EH (cell line): ENCODE measurements at regions not wholly inside any gene's neighbourhood (a gene's known extent, or its start where the extent isn't known, plus 50 kb on each side); places are given as distances from the start of the nearest gene placed in this dataset.
"Not testable (repeated sequence)": the region's sequence is repeated elsewhere in the genome, so short reads cannot be mapped to it uniquely, and the experiment has no call there.

Experiments used
- DNase-seq: peaks from one replicate; pipeline ENCODE4 v3.0.0-alpha.2; 2015; ENCODE audit warnings: low read depth

DNA sequence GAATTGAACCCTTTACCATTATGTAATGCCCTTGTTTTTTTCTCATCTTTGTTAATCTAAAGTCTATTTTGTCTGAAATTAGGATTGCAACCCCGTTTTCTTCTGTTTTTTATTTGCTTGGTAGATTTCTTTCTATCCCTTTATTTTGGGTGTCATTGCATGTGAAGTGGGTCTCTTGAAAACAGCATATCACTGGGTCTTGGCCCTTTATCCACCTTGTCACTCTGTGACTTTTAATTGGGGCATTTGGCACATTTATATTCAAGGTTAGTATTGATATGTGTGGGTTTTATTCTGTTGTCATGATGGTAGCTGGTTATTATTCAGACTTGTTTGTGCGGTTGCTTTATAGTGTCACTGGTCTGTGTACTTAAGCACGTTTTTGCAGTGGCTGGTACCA lies 117.4 kb upstream of the MARCHF11 start:
- DNase-seq = no peak

DNA sequence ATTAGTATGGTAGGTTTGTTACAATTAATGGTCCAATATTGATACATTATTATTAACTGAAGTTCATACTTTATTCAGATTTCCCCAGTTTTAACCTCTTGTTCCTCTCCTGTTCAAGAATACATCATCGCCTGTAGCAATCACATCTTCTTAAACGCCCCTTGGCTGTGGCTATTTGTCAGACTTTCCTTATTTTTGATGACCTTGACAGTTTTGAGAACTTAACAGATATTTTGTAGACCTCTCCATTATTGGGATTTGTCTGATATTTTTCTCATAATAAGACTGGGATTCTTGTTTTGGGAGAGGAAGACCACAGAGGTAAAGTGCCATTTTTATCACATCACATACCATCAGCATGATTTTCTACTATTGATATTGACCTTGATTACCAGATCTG lies 112.3 kb upstream of the MARCHF11 start:
- DNase-seq = no peak

DNA sequence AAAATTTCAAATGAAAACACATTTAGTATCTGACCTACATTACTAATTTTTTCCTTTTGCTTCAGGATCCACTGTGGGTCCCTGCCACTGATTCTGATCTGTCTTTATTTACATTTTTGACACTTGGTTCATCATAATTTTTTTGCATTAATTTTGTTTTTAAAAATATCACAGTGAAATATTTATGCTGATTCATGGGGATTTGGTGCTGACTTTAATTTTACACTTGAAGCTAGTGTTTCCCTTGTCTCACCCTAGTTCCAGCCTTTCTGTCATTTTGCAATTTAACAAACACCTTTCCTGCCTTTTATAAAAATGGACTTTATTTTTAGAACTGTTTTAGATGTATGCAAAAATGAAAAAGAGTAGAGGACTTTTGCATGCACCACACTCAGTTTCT lies 111.9 kb upstream of the MARCHF11 start:
- DNase-seq = no peak

- no peak for DNase-seq
These were observed 104.2 kb upstream of the MARCHF11 start for GRCh38 chr5:16283791-16284190.

DNA sequence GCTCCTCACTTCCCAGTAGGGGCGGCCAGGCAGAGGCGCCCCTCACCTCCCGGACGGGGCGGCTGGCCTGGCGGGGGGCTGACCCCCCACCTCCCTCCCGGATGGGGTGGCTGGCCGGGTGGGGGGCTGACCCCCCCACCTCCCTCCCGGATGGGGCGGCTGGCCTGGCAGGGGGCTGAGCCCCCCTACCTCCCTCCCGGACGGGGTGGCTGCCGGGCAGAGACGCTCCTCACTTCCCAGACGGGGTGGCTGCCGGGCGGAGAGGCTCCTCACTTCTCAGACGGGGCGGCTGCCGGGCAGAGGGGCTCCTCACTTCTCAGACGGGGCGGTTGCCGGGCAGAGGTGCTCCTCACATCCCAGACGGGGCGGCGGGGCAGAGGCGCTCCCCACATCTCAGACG lies 97.3 kb upstream of the MARCHF11 start:
- not testable (repeated sequence) for DNase-seq

DNA sequence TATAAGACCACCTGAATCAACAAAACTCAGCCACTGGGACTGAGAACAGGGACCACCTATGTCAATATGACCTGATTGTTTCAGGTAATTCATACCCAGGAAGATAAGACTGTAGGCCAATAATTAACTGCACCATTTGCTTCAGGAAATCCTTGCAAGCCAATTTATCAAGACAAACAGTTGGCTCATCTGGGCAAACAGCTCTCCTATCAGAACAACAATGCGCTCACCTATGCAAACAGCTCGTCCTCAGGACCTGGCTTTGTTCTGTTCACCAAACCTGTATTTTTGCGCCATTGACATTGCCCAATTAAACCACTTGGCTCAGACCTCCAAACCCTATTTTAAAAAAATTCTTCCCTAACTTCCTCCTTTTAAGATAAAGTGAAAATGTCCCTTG lies 92.3 kb upstream of the MARCHF11 start:
- DNase-seq = no peak

GRCh38 chr5:16265141-16265540 lies 85.5 kb upstream of the MARCHF11 start:
- peak; percentile 13 for DNase-seq

- DNase-seq = no peak
These were observed 80.4 kb upstream of the MARCHF11 start for GRCh38 chr5:16260000-16260399.

DNA sequence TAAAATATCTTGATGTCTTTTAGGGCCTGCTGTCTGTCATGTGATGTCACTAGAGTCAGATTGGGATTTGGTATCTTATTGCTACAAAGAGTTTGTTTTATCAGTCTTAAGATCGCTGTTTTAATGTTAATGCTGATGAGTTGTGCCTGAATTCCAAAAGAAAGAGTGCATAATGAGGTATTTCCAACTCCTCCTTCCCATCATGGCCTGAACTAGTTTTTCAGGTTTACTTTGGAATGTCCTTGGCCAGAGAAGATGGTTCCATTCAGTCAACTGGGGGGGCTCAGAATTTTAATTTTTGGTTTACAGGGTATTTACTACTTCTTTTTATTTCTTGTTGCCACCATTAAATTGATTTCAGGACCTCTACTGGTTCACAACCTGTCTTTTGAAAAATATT lies 74.3 kb upstream of the MARCHF11 start:
- no peak for DNase-seq

DNA sequence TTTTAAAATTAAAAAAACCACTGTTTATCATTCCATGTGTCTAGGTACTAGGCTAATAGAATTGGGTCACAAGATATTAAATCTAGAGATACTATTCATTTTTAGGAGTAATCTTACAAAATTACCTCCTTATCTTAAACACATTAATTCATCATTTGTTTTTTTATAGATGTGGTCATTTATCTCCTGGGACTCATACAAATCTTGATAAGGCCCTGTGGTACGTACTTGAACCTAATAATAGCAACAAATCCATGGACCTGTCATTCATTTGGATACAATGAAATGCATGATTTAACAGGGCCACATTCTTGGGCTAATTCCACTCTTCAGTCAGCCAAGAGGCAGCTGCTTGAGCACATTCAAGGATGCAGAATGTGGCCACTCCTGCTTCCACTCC lies 66.4 kb upstream of the MARCHF11 start:
- no peak for DNase-seq

DNA sequence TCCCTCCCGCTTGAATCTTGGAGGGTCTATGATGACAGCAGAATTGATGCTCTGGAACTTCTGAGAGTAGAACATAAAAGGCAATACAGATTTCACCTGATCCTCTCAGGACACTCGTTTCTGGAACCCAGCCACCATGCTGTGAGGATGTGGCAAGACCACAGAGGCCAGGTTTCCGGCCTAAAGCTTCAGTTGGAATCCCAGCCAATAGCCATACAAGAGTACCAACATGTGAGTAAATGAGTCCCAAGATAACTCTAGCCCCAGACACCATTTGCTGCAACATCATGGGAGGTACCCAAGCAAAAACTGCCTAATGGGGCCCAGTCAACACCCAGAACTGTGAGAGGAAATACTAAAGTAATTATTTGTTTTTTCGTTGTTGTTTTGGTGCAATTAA lies 65.7 kb upstream of the MARCHF11 start:
- DNase-seq = no peak

DNA sequence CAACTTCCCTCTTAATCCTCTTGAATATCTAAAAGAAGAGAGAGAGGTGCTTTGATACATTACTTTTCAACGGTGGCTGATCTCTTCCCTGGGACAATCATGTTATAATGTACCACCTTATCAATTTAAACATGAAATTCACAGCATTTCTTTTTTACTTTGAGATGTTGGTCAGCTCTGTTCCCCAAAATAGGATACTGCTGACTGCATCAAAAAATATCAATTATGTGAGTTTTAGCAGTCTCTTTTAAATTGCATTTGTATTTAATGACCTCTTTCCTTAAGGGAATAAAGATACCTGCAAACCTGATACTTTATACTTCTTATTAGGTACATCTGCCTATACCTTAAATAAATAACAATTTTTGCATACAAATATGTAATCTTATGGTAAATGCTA lies 58.4 kb upstream of the MARCHF11 start:
- no peak for DNase-seq

GRCh38 chr5:16234598-16234997 lies 55.0 kb upstream of the MARCHF11 start:
- DNase-seq = no peak

- no peak for DNase-seq
These were observed 54.1 kb upstream of the MARCHF11 start for GRCh38 chr5:16233730-16234129.

DNA sequence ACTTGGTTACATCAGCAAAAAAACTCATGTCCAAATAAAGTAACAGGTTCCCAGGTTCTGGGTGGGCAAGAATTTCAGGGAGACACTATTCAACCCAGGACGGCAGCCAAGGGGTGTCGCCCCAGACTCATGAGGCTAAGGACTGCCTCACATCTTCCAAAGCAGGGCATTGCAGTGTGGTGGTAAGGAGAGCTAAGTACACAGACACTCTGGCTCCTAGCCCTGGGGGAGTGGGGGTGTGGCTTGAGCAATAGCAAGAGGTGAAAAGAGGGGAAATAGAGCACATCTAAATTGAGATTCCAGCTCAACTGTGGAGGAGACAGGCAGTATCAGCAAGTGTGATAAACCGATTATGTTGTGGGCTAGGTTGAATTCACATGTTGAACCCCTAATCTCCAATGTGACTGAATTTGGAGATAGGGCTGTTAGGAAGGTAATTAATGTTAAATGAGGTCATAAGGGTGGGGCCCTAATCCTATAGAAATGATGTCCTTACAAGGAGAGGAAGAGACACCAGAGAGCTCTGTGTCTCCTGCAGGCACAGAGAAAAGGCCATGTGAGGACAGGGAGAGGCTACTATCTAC lies 49.9 kb upstream of the MARCHF11 start:
- DNase-seq = no peak
